GM13977 (cell line): ENCODE measurements at regions not wholly inside any gene's neighbourhood (a gene's known extent, or its start where the extent isn't known, plus 50 kb on each side); places are given as distances from the start of the nearest gene placed in this dataset.

Experiments
- DNase-seq: peaks from one replicate; pipeline ENCODE4 v3.0.0; 2012; ENCODE audit warnings: low spot score
- CTCF ChIP-seq: IDR thresholded peaks from 2 replicates; pipeline ENCODE4 v1.5.1; 2012; ENCODE audit warnings: mild to moderate bottlenecking, control low read depth; ENCODE audit not compliant: insufficient read depth; ENCODE audit errors: extremely low read depth, missing control alignments
- in situ Hi-C: fragments of 300-500 bp; cut with MboI; formaldehyde crosslinking; loops from one replicate; pipeline ENCODE4 v1.12.0; 2022; ENCODE audit warnings: low sequenced_read_pairs, low pct_unique_long_range_greater_than_20kb, mixed read lengths, inconsistent platforms; ENCODE audit not compliant: unreplicated experiment

GRCh38 chr4:58214376-58214775, 1104.2 kb upstream of the IGFBP7 start:
- TF ChIP-seq CTCF: no peak
- in situ Hi-C loops: no loop called here
- no peak for DNase-seq

- DNase-seq: no peak
- TF ChIP-seq CTCF: no peak
- in situ Hi-C loops: no loop called here
Observed at GRCh38 chr4:58209551-58209950, 1099.4 kb upstream of the IGFBP7 start.

- no peak for TF ChIP-seq CTCF
- in situ Hi-C loops: no loop called here
- no peak for DNase-seq
Observed at GRCh38 chr4:58209001-58209400, 1098.8 kb upstream of the IGFBP7 start.

- no peak for DNase-seq
- TF ChIP-seq CTCF: no peak
- in situ Hi-C loops: no loop called here
Observed at GRCh38 chr4:58205446-58206235, 1095.5 kb upstream of the IGFBP7 start.

- no peak for DNase-seq
- in situ Hi-C loops: no loop called here
- no peak for TF ChIP-seq CTCF
Observed at GRCh38 chr4:58192217-58192616, 1082.0 kb upstream of the IGFBP7 start.

- in situ Hi-C loops: no loop called here
- TF ChIP-seq CTCF: no peak
- DNase-seq: no peak
Observed at GRCh38 chr4:58191109-58191508, 1080.9 kb upstream of the IGFBP7 start.
